Ascending aorta (tissue), 2 donors: ENCODE measurements at regions not wholly inside any gene's neighbourhood (a gene's known extent, or its start where the extent isn't known, plus 50 kb on each side); places are given as distances from the start of the nearest gene placed in this dataset.

Source experiments
- DNase-seq, 2 donors: peaks; one replicate each; pipeline ENCODE4 v3.0.0-alpha.2; 2019; ENCODE audit warnings: low spot score in 2 of 2
- H3K27ac ChIP-seq, 2 donors: fragments of 200-600 bp; sonication (generic); one replicate each; pipeline ENCODE4 v1.5.1; 2016 to 2017; ENCODE audit warnings: mild to moderate bottlenecking in 1 of 2
- H3K27me3 ChIP-seq: fragments of 200-600 bp; sonication (generic); one replicate; pipeline ENCODE4 v1.5.1; 2017
- H3K36me3 ChIP-seq, 2 donors: fragments of 200-600 bp; sonication (generic); one replicate each; pipeline ENCODE4 v1.5.1; 2016
- H3K4me1 ChIP-seq, 2 donors: fragments of 200-600 bp; sonication (generic); one replicate each; pipeline ENCODE4 v1.5.1; 2016 to 2017; ENCODE audit warnings: mild to moderate bottlenecking in 1 of 2
- H3K4me3 ChIP-seq, 2 donors: fragments of 200-600 bp; sonication (generic); one replicate each; pipeline ENCODE4 v1.5.1; 2016 to 2017; ENCODE audit warnings: mild to moderate bottlenecking in 1 of 2
- H3K9me3 ChIP-seq, 2 donors: fragments of 200-600 bp; sonication (generic); one replicate each; pipeline ENCODE4 v1.5.1; 2016
- intact Hi-C: fragments of 100-400 bp; cut with DNase I; formaldehyde crosslinking; loops from one replicate; pipeline ENCODE4 v1.15.1; 2023
- TF ChIP-seq, protein P1 (sequence below), 3 experiments: fragments of 200-600 bp in 2 of 3; fragments of 450-650 bp in 1 of 3; sonication (generic) in 2 of 3; IDR thresholded peaks; one replicate each; pipeline ENCODE4 v1.5.1; 2016 to 2019; ENCODE audit warnings: antibody characterized with exemption in 3 of 3, mild to moderate bottlenecking in 1 of 3, moderate library complexity in 1 of 3

DNA sequence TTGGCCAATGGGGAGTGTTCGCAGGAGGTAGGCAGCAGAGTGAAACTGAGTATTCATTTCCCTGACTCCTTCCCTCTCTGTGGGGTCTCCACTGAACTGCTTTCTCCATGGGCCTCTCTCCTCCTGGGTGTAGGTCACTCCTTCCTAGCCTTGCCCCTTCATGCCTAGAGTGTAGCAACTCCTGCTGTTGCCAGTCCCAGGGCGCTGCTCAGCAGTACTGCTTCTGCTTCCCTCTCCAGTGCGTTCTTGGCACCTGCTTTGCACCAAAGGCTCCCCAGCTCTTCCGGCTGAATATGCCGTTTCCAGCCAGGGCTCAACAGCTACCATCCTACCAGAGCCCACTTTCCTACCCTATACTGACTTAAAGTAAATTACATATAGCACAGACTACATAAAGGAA lies 92.2 kb downstream of the MAF start:
- Histone ChIP-seq H3K9me3 (no peaks in the 10 kb centered on the region), H3K36me3 (no peaks in the 10 kb centered on the region), H3K27ac (no peak overlapping the region), H3K27me3 (no peaks in the 10 kb centered on the region), H3K4me1 (peaks cover 0 to 5% of the 10 kb centered on the region in 2 donors), H3K4me3 (no peak overlapping the region)
- no peak for DNase-seq
- intact Hi-C loops = no loop called here
- TF ChIP-seq, protein P1, sequence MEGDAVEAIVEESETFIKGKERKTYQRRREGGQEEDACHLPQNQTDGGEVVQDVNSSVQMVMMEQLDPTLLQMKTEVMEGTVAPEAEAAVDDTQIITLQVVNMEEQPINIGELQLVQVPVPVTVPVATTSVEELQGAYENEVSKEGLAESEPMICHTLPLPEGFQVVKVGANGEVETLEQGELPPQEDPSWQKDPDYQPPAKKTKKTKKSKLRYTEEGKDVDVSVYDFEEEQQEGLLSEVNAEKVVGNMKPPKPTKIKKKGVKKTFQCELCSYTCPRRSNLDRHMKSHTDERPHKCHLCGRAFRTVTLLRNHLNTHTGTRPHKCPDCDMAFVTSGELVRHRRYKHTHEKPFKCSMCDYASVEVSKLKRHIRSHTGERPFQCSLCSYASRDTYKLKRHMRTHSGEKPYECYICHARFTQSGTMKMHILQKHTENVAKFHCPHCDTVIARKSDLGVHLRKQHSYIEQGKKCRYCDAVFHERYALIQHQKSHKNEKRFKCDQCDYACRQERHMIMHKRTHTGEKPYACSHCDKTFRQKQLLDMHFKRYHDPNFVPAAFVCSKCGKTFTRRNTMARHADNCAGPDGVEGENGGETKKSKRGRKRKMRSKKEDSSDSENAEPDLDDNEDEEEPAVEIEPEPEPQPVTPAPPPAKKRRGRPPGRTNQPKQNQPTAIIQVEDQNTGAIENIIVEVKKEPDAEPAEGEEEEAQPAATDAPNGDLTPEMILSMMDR (IDR thresholded peaks at IDR 0.05) = no peak

DNA sequence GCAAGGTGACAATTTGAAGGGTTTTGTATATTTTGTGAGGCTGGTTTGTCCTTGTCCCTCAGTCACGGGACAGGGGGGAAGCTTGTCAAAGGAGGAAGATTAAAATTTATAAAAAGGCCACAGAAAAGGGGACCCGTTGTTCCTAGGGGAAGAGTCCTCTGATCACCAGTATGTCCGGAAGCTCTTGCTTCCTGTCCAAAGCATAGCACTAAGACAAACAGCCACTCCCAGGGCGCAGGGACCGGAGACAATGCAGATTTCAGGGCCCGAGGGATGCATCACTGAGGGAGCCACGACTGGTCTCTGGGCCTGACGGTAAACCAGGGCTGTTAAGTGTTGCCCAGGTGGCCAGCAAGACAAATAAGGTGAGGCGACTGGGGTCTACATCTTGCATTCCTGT lies 95.2 kb downstream of the MAF start:
- Histone ChIP-seq H3K27ac (no peak overlapping the region), H3K36me3 (no peaks in the 10 kb centered on the region), H3K27me3 (no peaks in the 10 kb centered on the region), H3K4me3 (no peak overlapping the region), H3K9me3 (no peaks in the 10 kb centered on the region), H3K4me1 (peaks cover 0 to 5% of the 10 kb centered on the region in 2 donors)
- DNase-seq = no peak
- TF ChIP-seq, protein P1 (IDR thresholded peaks at IDR 0.05) = no peak
- intact Hi-C loops = no loop called here

DNA sequence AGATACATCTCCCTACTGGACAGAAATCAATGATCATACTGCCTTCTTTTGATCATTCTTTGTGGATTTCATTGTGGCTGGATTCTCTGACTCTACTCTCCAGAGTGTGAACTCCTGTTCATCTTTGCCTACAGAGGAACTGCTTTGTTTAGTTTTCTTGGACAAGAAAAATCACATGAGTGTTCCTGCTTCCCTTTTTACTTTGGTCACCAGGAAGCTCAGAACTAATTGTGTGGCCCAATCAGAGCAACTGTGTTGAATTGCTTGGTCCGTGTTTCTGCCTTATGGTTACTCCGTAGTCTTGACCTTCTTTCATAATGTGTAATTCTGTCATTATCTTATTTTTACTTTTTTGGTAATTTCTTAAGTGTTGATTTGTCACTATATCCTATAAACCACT lies 97.0 kb downstream of the MAF start:
- Histone ChIP-seq H3K36me3 (no peaks in the 10 kb centered on the region), H3K4me1 (no peaks in the 10 kb centered on the region), H3K27me3 (no peaks in the 10 kb centered on the region), H3K27ac (no peak overlapping the region), H3K4me3 (no peak overlapping the region), H3K9me3 (no peaks in the 10 kb centered on the region)
- no peak for DNase-seq
- intact Hi-C loops = no loop called here
- TF ChIP-seq, protein P1 (IDR thresholded peaks at IDR 0.05) = no peak

DNA sequence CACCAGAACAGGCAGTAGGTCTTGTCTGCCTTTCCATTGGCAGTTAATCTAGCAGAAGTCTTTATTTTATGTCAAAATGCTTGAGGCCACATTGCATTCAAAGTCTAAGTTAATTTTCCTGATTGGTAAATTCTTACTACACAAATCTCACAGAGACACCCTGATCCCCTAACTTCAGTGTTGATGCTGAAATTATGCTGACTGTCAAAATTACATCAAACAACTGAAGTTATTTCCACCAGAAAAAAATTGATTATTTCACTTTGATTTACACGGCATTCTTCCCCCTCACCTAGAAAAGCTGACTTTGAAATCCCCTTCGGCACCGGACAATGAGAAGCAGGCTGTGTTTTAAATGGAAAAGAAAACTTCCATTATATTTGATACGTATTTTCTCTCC lies 99.1 kb downstream of the MAF start:
- intact Hi-C loops = no loop called here
- Histone ChIP-seq H3K27ac (no peak overlapping the region), H3K9me3 (no peaks in the 10 kb centered on the region), H3K4me3 (no peak overlapping the region), H3K36me3 (no peaks in the 10 kb centered on the region), H3K27me3 (no peaks in the 10 kb centered on the region), H3K4me1 (no peaks in the 10 kb centered on the region)
- TF ChIP-seq, protein P1 (IDR thresholded peaks at IDR 0.05) = no peak
- DNase-seq = no peak

DNA sequence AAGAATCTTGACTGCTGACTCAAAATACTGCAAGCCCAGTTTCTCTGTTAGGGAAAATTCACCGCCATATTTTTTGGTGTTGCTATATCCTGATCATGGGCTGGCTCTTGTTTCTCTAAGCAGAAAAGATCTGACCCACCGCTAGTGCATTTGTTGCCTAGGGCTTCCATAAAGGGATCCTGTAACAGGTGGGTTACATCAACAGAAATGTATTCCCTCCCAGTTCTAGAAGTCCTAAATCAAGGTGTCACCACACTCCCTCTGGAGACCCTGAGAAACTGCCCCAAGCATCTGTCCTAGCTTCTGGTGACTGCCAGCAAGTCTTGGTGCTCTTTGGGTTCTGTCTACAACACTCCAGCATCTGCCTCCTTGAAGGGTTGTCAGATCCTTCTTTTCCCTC lies 99.7 kb downstream of the MAF start:
- no peaks in the 10 kb centered on the region for H3K9me3 ChIP-seq
- DNase-seq = no peak
- no peak overlapping the region for H3K27ac ChIP-seq
- TF ChIP-seq, protein P1 (IDR thresholded peaks at IDR 0.05) = no peak
- no peaks in the 10 kb centered on the region for H3K36me3 ChIP-seq
- H3K27me3 ChIP-seq = no peaks in the 10 kb centered on the region
- H3K4me1 ChIP-seq = no peaks in the 10 kb centered on the region
- H3K4me3 ChIP-seq = no peak overlapping the region
- intact Hi-C loops = no loop called here

DNA sequence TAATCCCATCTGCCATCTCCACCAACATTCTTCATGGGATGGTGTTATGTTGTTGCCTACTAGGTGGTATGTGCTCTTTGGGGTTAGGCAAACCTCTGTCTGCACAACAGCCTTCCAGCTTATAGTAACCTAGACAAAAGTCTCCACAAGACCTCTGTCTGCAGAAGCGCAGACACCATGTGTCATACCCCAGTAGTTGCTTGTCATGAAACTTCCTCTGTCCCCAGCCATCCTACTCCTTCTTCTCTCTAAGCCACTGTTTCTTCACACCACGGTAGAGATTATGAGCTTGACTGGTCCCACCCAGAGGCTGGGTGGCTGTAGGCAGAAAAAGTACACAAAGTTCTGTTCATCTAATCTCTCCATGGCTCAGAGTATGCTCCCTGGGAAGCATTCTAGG lies 100.3 kb downstream of the MAF start:
- intact Hi-C loops = no loop called here
- H3K27me3 ChIP-seq = no peaks in the 10 kb centered on the region
- no peak overlapping the region for H3K27ac ChIP-seq
- TF ChIP-seq, protein P1 (IDR thresholded peaks at IDR 0.05) = no peak
- H3K9me3 ChIP-seq = no peaks in the 10 kb centered on the region
- no peaks in the 10 kb centered on the region for H3K4me1 ChIP-seq
- DNase-seq = no peak
- no peak overlapping the region for H3K4me3 ChIP-seq
- no peaks in the 10 kb centered on the region for H3K36me3 ChIP-seq
